HL-60/S4 (cell line): ENCODE measurements at regions not wholly inside any gene's neighbourhood (a gene's known extent, or its start where the extent isn't known, plus 50 kb on each side); places are given as distances from the start of the nearest gene placed in this dataset.

Experiments
- in situ Hi-C: fragments of 300-500 bp; cut with MboI; formaldehyde crosslinking; loops from 2 replicates; pipeline ENCODE4 v1.14.3; 2022; ENCODE audit warnings: low sequenced_read_pairs

- in situ Hi-C loops, result no loop called here
Observed at GRCh38 chr19:29320086-29320485, 107.1 kb upstream of the UQCRFS1 start.

- in situ Hi-C loops, result no loop called here
Observed at GRCh38 chr19:29320618-29321017, 107.7 kb upstream of the UQCRFS1 start.

GRCh38 chr19:29321116-29321515 is 108.2 kb upstream of the UQCRFS1 start:
- in situ Hi-C loops, result no loop called here

GRCh38 chr19:29323021-29323430 is 110.1 kb upstream of the UQCRFS1 start:
- in situ Hi-C loops, result no loop called here

- in situ Hi-C loops, result no loop called here
Observed at GRCh38 chr19:29323440-29324290, 110.7 kb upstream of the UQCRFS1 start.

- in situ Hi-C loops, result no loop called here
Observed at GRCh38 chr19:29324291-29324680, 111.3 kb upstream of the UQCRFS1 start.

GRCh38 chr19:29324717-29325116 is 111.8 kb upstream of the UQCRFS1 start:
- in situ Hi-C loops, result no loop called here

- in situ Hi-C loops, result no loop called here
Observed at GRCh38 chr19:29325241-29325975, 112.5 kb upstream of the UQCRFS1 start.

- in situ Hi-C loops, result no loop called here
Observed at GRCh38 chr19:29326351-29326750, 113.4 kb upstream of the UQCRFS1 start.

- in situ Hi-C loops, result no loop called here
Observed at GRCh38 chr19:29326849-29327840, 114.2 kb upstream of the UQCRFS1 start.

- in situ Hi-C loops, result no loop called here
Observed at GRCh38 chr19:29328586-29328985, 115.6 kb upstream of the UQCRFS1 start.

- in situ Hi-C loops, result no loop called here
Observed at GRCh38 chr19:29329460-29330134, 116.6 kb upstream of the UQCRFS1 start.

- in situ Hi-C loops, result no loop called here
Observed at GRCh38 chr19:29336425-29336824, 123.5 kb upstream of the UQCRFS1 start.

GRCh38 chr19:29337029-29337428 is 124.1 kb upstream of the UQCRFS1 start:
- in situ Hi-C loops, result no loop called here

- in situ Hi-C loops, result no loop called here
Observed at GRCh38 chr19:29338480-29338879, 125.5 kb upstream of the UQCRFS1 start.

GRCh38 chr19:29342721-29343120 is 129.8 kb upstream of the UQCRFS1 start:
- in situ Hi-C loops, result no loop called here

- in situ Hi-C loops, result no loop called here
Observed at GRCh38 chr19:29364224-29364726, 151.3 kb upstream of the UQCRFS1 start.

- in situ Hi-C loops, result no loop called here
Observed at GRCh38 chr19:29364999-29365398, 152.0 kb upstream of the UQCRFS1 start.

- in situ Hi-C loops, result no loop called here
Observed at GRCh38 chr19:29365836-29366417, 153.0 kb upstream of the UQCRFS1 start.

- in situ Hi-C loops, result no loop called here
Observed at GRCh38 chr19:29366757-29367156, 153.8 kb upstream of the UQCRFS1 start.
